NCI-H748 (cell line): ENCODE measurements at regions not wholly inside any gene's neighbourhood (a gene's known extent, or its start where the extent isn't known, plus 50 kb on each side); places are given as distances from the start of the nearest gene placed in this dataset.
"Not testable (repeated sequence)": the region's sequence is repeated elsewhere in the genome, so short reads cannot be mapped to it uniquely, and the experiment has no call there.

Experiments used
- DNase-seq: peaks from one replicate; lab custom pipeline; 2025; ENCODE audit not compliant: unreplicated experiment; lab: John Stamatoyannopoulos, UW

- no peak for DNase-seq
Measured at GRCh38 chr13:90719461-90719860, 628.0 kb upstream of the MIR17HG start.

- no peak for DNase-seq
Measured at GRCh38 chr13:90721937-90722336, 625.5 kb upstream of the MIR17HG start.

GRCh38 chr13:90723381-90723780 is 624.1 kb upstream of the MIR17HG start:
- DNase-seq, result no peak

- no peak for DNase-seq
Measured at GRCh38 chr13:90726375-90726774, 621.1 kb upstream of the MIR17HG start.

GRCh38 chr13:90732049-90732448 is 615.4 kb upstream of the MIR17HG start:
- peak; percentile 16 for DNase-seq

- not testable (repeated sequence) for DNase-seq
Measured at GRCh38 chr13:90734497-90734896, 613.0 kb upstream of the MIR17HG start.

GRCh38 chr13:90738881-90739280 is 608.6 kb upstream of the MIR17HG start:
- DNase-seq, result no peak

GRCh38 chr13:90740099-90740498 is 607.4 kb upstream of the MIR17HG start:
- no peak for DNase-seq

GRCh38 chr13:90742381-90742780 is 605.1 kb upstream of the MIR17HG start:
- DNase-seq, result no peak

GRCh38 chr13:90746230-90746629 is 601.3 kb upstream of the MIR17HG start:
- no peak for DNase-seq

- DNase-seq, result no peak
Measured at GRCh38 chr13:90750021-90750420, 597.5 kb upstream of the MIR17HG start.

- no peak for DNase-seq
Measured at GRCh38 chr13:90751026-90751425, 596.5 kb upstream of the MIR17HG start.

- DNase-seq, result no peak
Measured at GRCh38 chr13:90752070-90752469, 595.4 kb upstream of the MIR17HG start.

- peak; percentile 47 for DNase-seq
Measured at GRCh38 chr13:90757127-90757680, 590.3 kb upstream of the MIR17HG start.

GRCh38 chr13:90760639-90761038 is 586.8 kb upstream of the MIR17HG start:
- no peak for DNase-seq

GRCh38 chr13:90763476-90764150 is 583.9 kb upstream of the MIR17HG start:
- DNase-seq, result no peak

- no peak for DNase-seq
Measured at GRCh38 chr13:90766386-90766902, 581.0 kb upstream of the MIR17HG start.

GRCh38 chr13:90768116-90768515 is 579.4 kb upstream of the MIR17HG start:
- DNase-seq, result no peak

- DNase-seq, result no peak
Measured at GRCh38 chr13:90769387-90769786, 578.1 kb upstream of the MIR17HG start.

GRCh38 chr13:90770334-90770733 is 577.2 kb upstream of the MIR17HG start:
- no peak for DNase-seq

GRCh38 chr13:90773681-90774080 is 573.8 kb upstream of the MIR17HG start:
- DNase-seq, result peak; percentile 84

GRCh38 chr13:90776051-90776748 is 571.3 kb upstream of the MIR17HG start:
- no peak for DNase-seq
